GM12874 (cell line): ENCODE measurements at regions not wholly inside any gene's neighbourhood (a gene's known extent, or its start where the extent isn't known, plus 50 kb on each side); places are given as distances from the start of the nearest gene placed in this dataset.

Source experiments
- CTCF ChIP-seq: IDR thresholded peaks from 2 replicates; pipeline ENCODE4 v1.5.1; 2011; ENCODE audit warnings: low read depth, mild to moderate bottlenecking, control low read depth, low read length, moderate library complexity; ENCODE audit not compliant: insufficient read depth

GRCh38 chrX:109936598-109936997, 66.3 kb upstream of the TMEM164 start:
- no peak for TF ChIP-seq CTCF

- TF ChIP-seq CTCF = no peak
Measured at GRCh38 chrX:109939498-109939897, 63.4 kb upstream of the TMEM164 start.

GRCh38 chrX:109940411-109940810, 62.5 kb upstream of the TMEM164 start:
- no peak for TF ChIP-seq CTCF

- TF ChIP-seq CTCF = no peak
Measured at GRCh38 chrX:109943092-109943739, 59.7 kb upstream of the TMEM164 start.

GRCh38 chrX:109943740-109944092, 59.2 kb upstream of the TMEM164 start:
- no peak for TF ChIP-seq CTCF

GRCh38 chrX:109952050-109952449, 50.9 kb upstream of the TMEM164 start:
- TF ChIP-seq CTCF = no peak

- TF ChIP-seq CTCF = no peak
Measured at GRCh38 chrX:109952985-109953905, 49.7 kb upstream of the TMEM164 start.
